GM12891 (cell line): ENCODE measurements at regions not wholly inside any gene's neighbourhood (a gene's known extent, or its start where the extent isn't known, plus 50 kb on each side); places are given as distances from the start of the nearest gene placed in this dataset.

Experiments
- POLR2A ChIP-seq: IDR thresholded peaks from 2 replicates; pipeline ENCODE4 v1.6.1; 2011; ENCODE audit warnings: low read depth, low read length, control low read depth
- POLR2AphosphoS5 ChIP-seq: IDR thresholded peaks from 2 replicates; pipeline ENCODE4 v1.6.1; 2011; ENCODE audit warnings: low read depth, low read length, control low read depth
- TAF1 ChIP-seq: IDR thresholded peaks from 2 replicates; pipeline ENCODE4 v1.6.1; 2011; ENCODE audit warnings: low read depth, low read length, control low read depth

DNA sequence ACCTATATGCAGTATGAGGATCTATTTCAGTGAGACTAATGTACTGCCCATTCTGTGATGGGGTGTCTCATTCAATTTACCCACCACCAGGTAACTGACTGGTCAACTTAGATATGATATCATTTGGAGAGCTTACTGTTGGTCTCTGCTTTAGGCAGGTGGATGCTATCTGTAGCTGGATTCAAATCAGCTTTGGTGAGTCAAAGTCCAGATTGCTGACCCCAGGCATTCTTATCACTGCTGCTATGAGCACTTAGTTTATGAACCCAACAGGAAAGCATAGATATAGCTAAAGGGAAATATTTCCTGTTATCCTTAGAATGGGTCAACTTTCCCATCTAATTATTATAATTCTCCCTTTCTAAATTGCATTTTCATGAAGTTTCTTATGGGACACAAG lies 1295.2 kb upstream of the SPRY2 start:
- TF ChIP-seq POLR2AphosphoS5: no peak
- no peak for TF ChIP-seq POLR2A
- TF ChIP-seq TAF1: no peak
